ENCODE measurements at regions not wholly inside any gene's neighbourhood (a gene's known extent, or its start where the extent isn't known, plus 50 kb on each side); places are given as distances from the start of the nearest gene placed in this dataset.

GRCh38 chr17:5821803-5822202, 237.5 kb upstream of the NLRP1 start:
- no peak for DNase-seq

DNA sequence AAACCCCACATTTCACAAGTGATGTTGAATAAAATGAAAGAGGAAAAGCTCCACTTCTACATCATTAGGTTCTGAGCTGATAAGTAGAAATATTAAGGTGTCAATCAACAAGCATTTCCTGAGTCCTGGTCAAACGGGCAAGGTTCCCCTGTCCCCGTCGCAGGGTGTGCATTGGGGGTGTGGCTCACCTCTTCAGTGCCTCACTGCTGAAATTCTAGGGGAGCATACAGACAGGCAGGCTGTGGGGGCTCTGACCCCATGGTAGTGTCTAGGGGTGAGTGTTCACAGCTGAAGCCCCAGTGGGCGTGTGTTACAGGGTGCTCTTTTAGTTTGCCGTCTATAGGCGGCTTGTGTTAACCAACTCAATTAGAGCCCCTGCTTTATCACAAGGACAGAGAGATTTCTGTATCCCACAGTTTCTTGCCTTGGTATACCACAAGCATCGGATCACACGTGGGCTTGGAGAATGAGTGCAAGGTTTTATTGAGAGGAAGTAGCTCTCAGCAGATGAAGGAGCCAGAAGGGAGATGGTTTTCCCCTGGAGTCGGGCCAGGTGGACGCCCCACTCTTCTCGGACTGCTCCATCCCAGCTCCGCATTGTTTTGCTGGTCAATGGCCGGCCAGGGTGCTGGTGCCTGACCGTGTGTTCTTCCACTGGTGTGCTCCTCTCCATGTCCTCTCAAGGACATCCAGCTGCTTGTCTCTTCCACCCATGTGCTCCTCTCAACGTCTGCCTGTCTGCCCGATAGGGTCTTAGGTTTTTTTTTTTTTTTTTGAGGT, 238.2 kb upstream of the NLRP1 start:
- no peak for DNase-seq

DNA sequence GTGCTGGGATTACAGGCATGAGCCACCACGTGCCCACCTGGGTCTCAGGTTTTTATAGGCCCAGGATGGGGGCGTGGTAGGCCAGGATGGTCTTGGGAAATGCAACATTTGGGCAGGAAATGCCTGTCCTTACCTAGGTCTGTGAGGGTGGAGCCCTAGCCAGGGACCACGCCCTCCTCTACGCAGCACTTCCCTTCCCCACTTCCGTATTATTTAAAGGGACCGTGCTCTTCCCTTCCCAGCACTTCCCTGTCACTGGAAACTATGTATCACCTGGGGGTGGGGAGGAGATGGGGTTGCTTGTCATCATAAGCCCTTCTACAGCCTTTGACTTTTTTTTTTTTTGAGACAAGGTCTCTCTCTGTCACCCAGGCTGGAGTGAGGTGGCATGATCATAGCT, 238.9 kb upstream of the NLRP1 start:
- no peak for DNase-seq

GRCh38 chr17:5825717-5826330, 241.5 kb upstream of the NLRP1 start:
- no peak for DNase-seq

- DNase-seq: no peak
Observed at GRCh38 chr17:5826384-5826783, 242.1 kb upstream of the NLRP1 start.

DNA sequence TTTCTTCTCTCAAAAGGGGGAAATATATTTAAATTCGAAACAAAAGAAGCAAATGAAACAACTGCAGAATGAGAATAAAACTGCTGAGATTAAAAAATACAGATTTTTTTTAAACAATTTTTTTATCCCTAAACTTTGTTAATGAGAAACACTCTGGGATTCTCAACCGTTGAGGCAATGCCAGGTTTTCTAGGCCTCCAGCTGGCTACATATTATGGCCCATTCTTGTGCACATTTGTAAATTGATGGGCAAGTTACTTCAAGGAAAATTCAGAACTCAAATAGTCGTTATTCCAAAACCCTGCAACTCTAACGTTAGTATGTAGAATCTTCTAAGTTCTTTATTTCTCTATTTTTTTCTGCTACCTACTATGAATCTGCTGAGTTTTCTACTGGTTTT, 239.3 kb upstream of the WSCD1 start:
- no peak for DNase-seq

- DNase-seq: no peak
Observed at GRCh38 chr17:5832886-5833285, 237.3 kb upstream of the WSCD1 start.

DNA sequence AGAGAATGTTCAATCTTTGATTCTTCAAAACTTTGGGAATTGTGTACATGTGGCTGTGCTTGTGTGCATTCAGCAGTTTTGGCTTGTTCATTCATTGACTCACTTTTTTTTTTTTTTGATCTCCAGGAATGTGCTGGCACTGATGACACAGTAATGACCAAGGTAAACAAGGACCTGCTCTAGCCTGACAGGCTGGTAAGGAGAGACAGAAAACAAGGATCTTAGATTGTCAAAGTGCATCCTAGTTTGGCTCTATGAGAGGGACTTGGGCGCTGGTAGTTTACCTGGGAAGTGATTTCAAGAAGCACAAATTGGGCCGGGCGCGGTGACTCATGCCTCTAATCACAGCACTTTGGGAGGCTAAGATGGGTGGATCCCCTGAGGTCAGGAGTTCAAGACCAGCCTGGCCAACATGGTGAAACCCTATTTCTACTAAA, 233.1 kb upstream of the WSCD1 start:
- no peak for DNase-seq

- DNase-seq: no peak
Observed at GRCh38 chr17:5838661-5839300, 231.4 kb upstream of the WSCD1 start.

DNA sequence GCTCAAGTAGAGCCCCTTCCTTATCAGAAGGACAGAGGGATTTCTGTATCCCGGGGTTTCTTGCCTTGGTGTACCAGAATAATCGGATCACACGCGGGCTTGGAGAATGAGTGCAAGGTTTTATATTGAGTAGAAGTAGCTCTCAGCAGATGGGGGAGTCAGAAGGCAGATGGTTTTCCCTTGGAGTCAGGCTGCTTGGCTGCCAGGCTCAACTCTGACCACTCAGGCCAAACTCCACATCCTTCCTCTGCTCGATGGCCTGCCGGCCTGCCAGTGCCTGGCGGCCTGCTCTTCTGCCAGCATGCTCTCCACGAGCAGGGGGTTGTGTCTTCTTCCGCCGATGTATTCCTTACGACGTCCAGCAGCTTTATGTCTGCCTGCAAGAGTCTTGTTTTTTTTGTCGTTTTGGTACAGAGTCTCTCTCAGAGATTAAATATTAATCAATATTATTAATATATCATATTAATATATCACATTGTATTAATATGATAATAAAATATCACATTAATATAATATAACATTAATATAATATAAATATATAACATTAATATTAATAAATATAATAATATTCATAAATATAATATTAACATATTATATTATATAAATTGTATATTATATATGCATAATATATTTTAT, 229.2 kb upstream of the WSCD1 start:
- no peak for DNase-seq

DNA sequence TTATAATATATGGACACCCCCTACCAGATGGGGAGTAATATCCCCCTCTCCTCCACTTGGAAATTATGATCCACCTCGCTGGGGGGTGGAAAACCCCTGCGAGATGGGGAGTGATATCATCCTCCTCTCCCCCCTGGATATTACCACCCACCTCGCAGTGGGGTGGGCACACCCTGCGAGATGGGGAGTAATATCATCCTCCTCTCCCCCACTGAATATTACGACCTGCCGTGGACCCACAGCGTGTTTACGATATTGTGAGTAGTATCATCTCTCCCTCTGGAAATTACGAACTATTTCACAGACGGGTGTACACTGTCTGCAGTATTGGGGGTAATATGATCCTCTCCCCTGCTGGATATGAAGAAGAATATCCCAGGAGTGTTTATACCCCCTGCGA, 228.3 kb upstream of the WSCD1 start:
- DNase-seq: no peak

GRCh38 chr17:5843366-5844026, 226.7 kb upstream of the WSCD1 start:
- DNase-seq: no peak

DNA sequence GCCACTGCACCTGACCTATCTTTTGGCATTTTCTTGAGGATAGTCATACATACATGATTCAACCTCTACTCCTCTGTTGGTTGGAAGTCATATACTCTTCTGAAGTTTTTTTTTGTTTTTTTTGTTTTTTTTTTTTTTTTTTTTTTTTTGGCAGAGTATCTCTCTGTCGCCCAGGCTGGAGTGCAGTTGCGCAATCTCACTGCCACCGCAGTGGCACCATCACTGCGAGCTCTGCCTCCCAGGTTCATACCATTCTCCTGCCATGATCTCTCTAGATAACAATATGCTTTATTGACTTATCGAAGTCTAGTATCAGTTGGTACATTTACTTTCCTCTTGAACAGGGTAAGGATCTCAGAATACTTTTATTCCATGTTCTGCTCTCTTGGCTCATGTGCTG, 224.2 kb upstream of the WSCD1 start:
- no peak for DNase-seq

DNA sequence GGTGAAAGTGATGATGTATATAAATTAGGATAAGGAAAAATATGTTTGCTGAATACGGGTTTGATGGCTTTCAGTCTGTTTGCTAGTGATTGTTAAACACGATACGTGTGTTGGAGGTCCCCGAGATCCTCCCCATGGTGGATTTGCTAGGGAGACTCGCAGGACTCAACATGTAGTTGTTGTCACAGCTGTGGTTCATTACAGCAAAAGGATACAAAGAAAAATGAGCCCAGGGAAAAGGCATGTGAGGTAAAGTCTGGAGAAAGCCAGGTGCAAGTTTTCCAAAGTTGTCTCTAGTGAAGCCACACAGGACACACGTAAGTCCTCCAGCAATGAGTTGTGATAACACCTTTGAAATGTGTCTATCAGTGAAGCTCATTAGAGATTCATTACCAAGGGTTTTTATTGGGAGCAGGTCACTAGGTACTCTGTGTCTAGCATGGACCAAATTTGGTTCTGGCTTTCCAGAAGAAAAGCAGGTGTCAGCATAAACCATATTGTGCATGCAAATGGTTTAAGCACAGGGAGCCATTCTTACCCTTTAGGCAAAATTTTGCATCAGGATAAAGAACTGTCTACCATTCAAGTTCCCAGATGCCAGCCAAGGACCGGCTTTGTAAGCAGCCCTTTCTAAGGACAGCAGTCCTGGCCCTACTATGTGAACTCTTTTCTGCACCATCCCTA, 215.2 kb upstream of the WSCD1 start:
- DNase-seq: no peak

- no peak for DNase-seq
Observed at GRCh38 chr17:5861246-5861645, 208.9 kb upstream of the WSCD1 start.

DNA sequence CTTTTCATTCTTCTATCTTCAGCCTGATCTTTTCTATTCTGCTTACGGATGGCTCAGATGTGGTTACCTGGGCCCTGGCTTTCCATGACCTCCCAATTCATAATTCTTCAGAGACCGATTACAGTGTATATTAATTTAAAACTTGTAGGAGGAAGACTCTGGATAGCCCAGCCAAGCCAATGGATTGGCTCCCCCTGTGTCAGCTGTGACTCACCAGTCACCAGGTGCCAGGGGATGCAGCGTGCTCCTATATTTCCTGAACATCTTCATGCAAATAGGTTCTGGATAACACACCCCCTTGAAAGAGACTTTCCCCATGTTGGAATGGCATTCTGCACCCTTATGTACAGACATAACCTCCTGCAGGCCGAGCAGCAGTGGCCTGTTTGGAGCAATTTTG, 208.3 kb upstream of the WSCD1 start:
- DNase-seq: no peak

DNA sequence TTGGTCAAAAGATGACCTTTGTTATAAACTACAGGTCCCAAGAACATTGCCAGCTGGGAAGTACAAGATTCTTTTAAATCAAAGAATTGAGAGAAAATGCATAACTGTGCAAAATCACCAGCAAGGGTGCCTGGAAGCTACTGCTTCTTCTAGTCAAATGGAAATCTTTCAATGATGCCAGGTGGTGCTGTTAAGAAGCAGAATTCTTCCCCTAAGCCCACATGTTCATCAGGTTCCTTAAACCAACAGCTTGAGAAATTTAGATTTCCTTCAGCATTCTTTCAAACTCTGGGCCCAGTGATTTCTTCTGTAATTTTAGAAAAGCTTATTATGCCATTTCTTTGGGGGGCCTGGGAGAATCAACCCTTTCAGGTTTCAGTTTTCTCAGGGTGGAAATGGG, 207.8 kb upstream of the WSCD1 start:
- DNase-seq: no peak

- no peak for DNase-seq
Observed at GRCh38 chr17:5864741-5865657, 205.2 kb upstream of the WSCD1 start.

GRCh38 chr17:5866978-5867377, 203.2 kb upstream of the WSCD1 start:
- DNase-seq: no peak

GRCh38 chr17:5869041-5869745, 201.0 kb upstream of the WSCD1 start:
- DNase-seq: no peak
